Thymus (tissue), 11 donors: ENCODE measurements at regions not wholly inside any gene's neighbourhood (a gene's known extent, or its start where the extent isn't known, plus 50 kb on each side); places are given as distances from the start of the nearest gene placed in this dataset.
"Not testable (repeated sequence)": the region's sequence is repeated elsewhere in the genome, so short reads cannot be mapped to it uniquely, and the experiment has no call there.

Source experiments
- DNase-seq, 9 donors: peaks; one replicate each; pipeline ENCODE4 v3.0.0-alpha.2; 2013; ENCODE audit warnings: low spot score in 9 of 9, low read depth in 6 of 9, missing footprints in 1 of 9
- H3K27ac ChIP-seq, 2 donors: one replicate each; pipeline ENCODE4 v1.5.1; 2013; ENCODE audit warnings: control low read depth in 1 of 2, low read depth in 1 of 2, low read length in 1 of 2, mild to moderate bottlenecking in 1 of 2, moderate library complexity in 1 of 2
- H3K27me3 ChIP-seq, 2 donors: one replicate each; pipeline ENCODE4 v1.5.1; 2013; ENCODE audit warnings: low read length in 1 of 2; ENCODE audit not compliant: control insufficient read depth in 2 of 2, insufficient read depth in 1 of 2
- H3K36me3 ChIP-seq, 2 donors: one replicate each; pipeline ENCODE4 v1.5.1; 2013; ENCODE audit warnings: low read length in 1 of 2, mild to moderate bottlenecking in 1 of 2, moderate library complexity in 1 of 2; ENCODE audit not compliant: control insufficient read depth in 2 of 2, insufficient read depth in 2 of 2
- H3K4me1 ChIP-seq, 2 donors: one replicate each; pipeline ENCODE4 v1.5.1; 2013; ENCODE audit warnings: low read length in 2 of 2; ENCODE audit not compliant: control insufficient read depth in 2 of 2, insufficient read depth in 2 of 2
- H3K4me3 ChIP-seq, 2 donors: one replicate each; pipeline ENCODE4 v1.5.1; 2013; ENCODE audit warnings: low read length in 2 of 2, control low read depth in 1 of 2, mild to moderate bottlenecking in 1 of 2
- H3K9me3 ChIP-seq, 2 donors: one replicate each; pipeline ENCODE4 v1.5.1; 2013; ENCODE audit warnings: low read length in 1 of 2, mild to moderate bottlenecking in 1 of 2; ENCODE audit not compliant: control insufficient read depth in 2 of 2, insufficient read depth in 1 of 2
- WGBS: extraction: QIAGEN DNeasy Blood & Tissue Kit; methylation state at CpG from one replicate; pipeline ENCODE4 v1.1.7; 2013; 5-methylcytosine and 5-hydroxymethylcytosine counted together
- donor health status: healthy.

DNA sequence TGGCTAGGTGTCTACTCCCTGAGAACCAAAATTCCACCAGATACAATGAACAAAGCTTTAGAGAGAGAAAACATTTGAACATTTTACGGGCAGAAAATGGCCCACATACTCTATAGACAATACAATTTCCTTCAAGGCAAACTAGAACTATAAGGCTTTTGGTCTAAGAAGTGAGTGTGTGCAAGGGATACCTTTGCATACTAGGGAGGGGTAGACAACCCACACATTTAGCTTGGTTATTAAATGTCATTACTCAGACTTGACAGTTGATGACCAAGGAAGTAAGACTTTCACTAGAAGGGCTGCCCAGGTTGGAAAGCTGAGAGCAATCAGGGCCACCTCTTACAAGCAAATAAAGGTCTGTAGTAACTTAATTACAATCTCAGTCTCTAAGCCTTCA is 64.0 kb upstream of the PLEKHM1 start:
- not testable (repeated sequence) for H3K4me3 ChIP-seq, H3K4me1 ChIP-seq, H3K36me3 ChIP-seq, DNase-seq, H3K27me3 ChIP-seq, H3K9me3 ChIP-seq, H3K27ac ChIP-seq
- no CpG with 5 or more reads among the region's 1 CpG for WGBS

- not testable (repeated sequence) for H3K27me3 ChIP-seq
These were observed 68.3 kb upstream of the PLEKHM1 start for GRCh38 chr17:45558821-45559220.

DNA sequence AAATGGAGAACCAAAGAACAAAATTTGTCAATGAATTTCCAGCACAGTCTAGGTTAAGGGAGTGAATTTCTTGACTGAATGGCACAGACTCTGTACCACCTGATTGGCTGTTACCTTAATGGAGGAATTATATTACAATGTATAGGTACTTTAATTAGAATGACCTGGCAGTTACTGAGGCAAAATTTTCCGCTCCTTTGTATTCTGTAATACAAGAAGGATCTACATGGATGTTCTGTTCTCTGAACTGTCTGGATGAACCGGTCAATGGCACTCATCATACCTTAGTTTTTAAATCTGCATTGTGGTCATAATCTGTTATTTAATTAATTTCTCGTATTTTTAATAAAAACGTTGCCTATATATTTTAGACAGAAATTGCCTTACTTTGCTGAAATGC is 72.3 kb upstream of the PLEKHM1 start:
- not testable (repeated sequence) for DNase-seq, H3K27ac ChIP-seq, H3K27me3 ChIP-seq, H3K9me3 ChIP-seq, H3K36me3 ChIP-seq, H3K4me3 ChIP-seq, H3K4me1 ChIP-seq
- WGBS: 98% methylated on average over 3 of the region's 4 CpGs

More at GRCh38 chr17:45558821-45559220, 68.3 kb upstream of the PLEKHM1 start:
- WGBS: no CpG with 5 or more reads among the region's 1 CpG
- H3K4me1 ChIP-seq, DNase-seq, H3K36me3 ChIP-seq, H3K9me3 ChIP-seq, H3K27ac ChIP-seq, H3K4me3 ChIP-seq: not testable (repeated sequence)

- H3K36me3 ChIP-seq: not testable (repeated sequence)
- WGBS: 82% methylated on average over 3 of the region's 3 CpGs
These were observed 72.8 kb upstream of the PLEKHM1 start for GRCh38 chr17:45563283-45563682.

GRCh38 chr17:45568275-45568674 is 77.8 kb upstream of the PLEKHM1 start:
- not testable (repeated sequence) for H3K9me3 ChIP-seq, DNase-seq, H3K27ac ChIP-seq, H3K4me1 ChIP-seq, H3K4me3 ChIP-seq, H3K27me3 ChIP-seq, H3K36me3 ChIP-seq
- WGBS: 29% methylated on average over 1 of the region's 1 CpG

More at GRCh38 chr17:45563283-45563682, 72.8 kb upstream of the PLEKHM1 start:
- H3K9me3 ChIP-seq, H3K4me1 ChIP-seq, H3K27me3 ChIP-seq, H3K27ac ChIP-seq, H3K4me3 ChIP-seq: not testable (repeated sequence)
- DNase-seq: peak in 1 of 9 donors; percentile 0

DNA sequence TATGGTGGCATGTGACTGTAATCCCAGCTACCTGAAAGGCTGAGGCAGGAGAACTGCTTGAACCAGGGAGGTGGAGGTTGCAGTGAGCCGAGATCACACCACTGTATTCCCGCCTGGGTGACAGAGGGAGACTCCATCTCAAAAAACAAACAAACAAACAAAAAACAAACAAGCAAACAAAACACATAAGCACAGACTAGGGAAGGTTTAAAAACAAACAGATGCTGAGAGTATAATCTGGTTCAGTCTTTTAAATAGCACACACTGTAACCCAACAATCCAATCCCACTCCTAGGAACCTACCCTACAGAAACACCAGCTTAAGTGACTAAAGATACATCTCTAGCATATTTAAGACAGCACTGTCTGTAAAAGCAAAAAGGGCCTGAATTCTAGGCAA is 82.8 kb upstream of the PLEKHM1 start:
- not testable (repeated sequence) for H3K4me3 ChIP-seq, H3K36me3 ChIP-seq, DNase-seq, H3K4me1 ChIP-seq, H3K27me3 ChIP-seq, H3K9me3 ChIP-seq, H3K27ac ChIP-seq
- WGBS: 98% methylated on average over 2 of the region's 2 CpGs

DNA sequence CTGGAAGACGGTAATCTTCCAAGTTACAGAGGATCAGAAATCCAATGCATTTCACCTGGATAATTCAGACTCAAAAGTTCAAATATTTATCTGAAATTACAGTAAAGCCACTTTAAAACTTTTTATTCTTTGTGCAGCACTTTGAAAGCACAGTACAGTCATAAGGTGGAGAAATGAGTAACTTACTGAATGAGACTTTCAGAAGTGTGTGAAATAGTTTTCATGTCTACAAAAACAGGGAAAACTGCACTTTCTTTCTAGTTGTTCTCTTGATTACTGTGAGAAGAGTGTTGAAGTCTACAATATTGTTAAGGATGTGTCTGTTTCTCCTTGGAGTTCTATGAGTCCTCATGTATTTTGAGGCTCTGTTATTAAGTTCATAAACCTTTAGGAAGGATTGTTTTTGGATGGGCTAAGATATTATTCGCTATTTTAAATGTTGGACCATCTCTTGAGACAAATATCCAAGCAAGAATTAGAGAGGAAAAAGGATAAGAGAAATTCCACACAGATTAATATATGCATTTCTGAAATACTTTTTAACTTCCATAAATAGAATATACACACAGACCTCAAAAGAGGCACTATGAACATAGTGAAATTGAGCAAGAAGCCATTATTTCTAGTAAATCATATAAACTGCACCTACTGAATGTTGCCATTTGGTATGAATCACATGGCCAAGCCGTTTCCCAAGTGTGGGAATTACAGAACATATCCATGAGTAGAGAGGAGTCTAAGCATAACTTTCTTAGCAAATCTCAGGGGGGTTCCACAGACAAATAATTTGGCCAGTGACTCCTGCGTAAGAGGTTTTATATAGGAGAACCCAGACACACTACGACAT is 83.6 kb upstream of the PLEKHM1 start:
- DNase-seq: no peak
- no peaks in the 10 kb centered on the region for H3K4me1 ChIP-seq
- H3K36me3 ChIP-seq: peaks cover 5 to 9% of the 10 kb centered on the region in 2 donors
- WGBS: 93% methylated on average over 5 of the region's 5 CpGs
- H3K27ac ChIP-seq: no peak overlapping the region
- H3K27me3 ChIP-seq: no peaks in the 10 kb centered on the region
- no peaks in the 10 kb centered on the region for H3K9me3 ChIP-seq
- no peak overlapping the region for H3K4me3 ChIP-seq

GRCh38 chr17:45575126-45575885 is 84.8 kb upstream of the PLEKHM1 start:
- H3K27me3 ChIP-seq: no peaks in the 10 kb centered on the region
- no peaks in the 10 kb centered on the region for H3K9me3 ChIP-seq
- H3K27ac ChIP-seq: no peak overlapping the region
- DNase-seq: no peak
- 95% methylated on average over 1 of the region's 1 CpG for WGBS
- H3K4me3 ChIP-seq: no peak overlapping the region
- H3K36me3 ChIP-seq: peaks cover 9 to 10% of the 10 kb centered on the region in 2 donors
- peaks cover 0 to 8% of the 10 kb centered on the region in 2 donors for H3K4me1 ChIP-seq

DNA sequence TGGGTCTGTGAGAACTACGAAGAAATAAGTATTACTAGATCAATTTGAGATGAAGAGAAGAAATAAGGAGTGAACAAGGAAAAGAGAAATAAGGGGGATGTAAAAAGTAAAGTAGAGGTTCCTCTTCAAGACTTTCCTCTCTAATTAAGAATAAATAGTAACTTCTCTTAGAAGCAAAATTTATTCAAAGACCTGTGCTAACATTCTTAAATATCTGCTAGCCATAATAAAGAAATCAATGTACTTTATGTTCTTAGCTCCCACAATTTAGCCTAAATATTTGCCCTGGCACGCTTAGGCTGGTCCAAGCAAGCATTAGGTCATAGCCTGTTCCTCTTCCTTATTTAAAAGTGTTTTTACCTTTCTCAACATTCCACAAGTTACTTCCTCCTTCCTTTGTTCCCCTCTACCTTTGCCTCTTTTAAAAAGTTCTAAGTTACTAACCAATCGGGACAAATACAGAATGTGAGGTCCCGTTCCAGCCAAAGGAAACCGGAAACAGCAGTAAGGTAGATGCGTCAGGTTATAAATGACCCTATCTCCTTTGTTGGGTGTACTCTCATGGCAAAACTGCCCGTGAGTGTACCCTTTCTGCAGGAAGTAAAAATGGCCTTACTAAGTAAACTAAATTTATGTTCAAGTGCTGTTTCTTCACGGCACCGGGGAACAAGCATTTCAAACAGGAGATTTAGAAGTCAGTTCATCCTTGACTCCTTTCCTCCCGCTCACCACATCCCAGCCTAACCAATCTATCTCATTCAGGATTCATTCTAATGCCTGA is 86.2 kb upstream of the PLEKHM1 start:
- H3K27ac ChIP-seq, H3K9me3 ChIP-seq, H3K4me3 ChIP-seq, H3K36me3 ChIP-seq, DNase-seq, H3K27me3 ChIP-seq, H3K4me1 ChIP-seq: not testable (repeated sequence)
- 88% methylated on average over 10 of the region's 10 CpGs for WGBS
